H9 (cell line): ENCODE measurements at regions not wholly inside any gene's neighbourhood (a gene's known extent, or its start where the extent isn't known, plus 50 kb on each side); places are given as distances from the start of the nearest gene placed in this dataset.

ENCODE experiments used
- DNase-seq: peaks from one replicate; pipeline ENCODE4 v3.0.0-alpha.2; 2017
- H2AFZ ChIP-seq: one replicate; pipeline ENCODE4 v1.6.1; 2013; ENCODE audit warnings: mild to moderate bottlenecking, low read length, control low read depth, moderate library complexity
- H2AK5ac ChIP-seq: 2 replicates; pipeline ENCODE4 v1.6.1; 2013; ENCODE audit warnings: low read length, control low read depth, mixed read lengths; ENCODE audit not compliant: insufficient read length
- H2BK120ac ChIP-seq: one replicate; pipeline ENCODE4 v1.6.1; 2013; ENCODE audit warnings: low read depth, mild to moderate bottlenecking, low read length, control low read depth, inconsistent platforms; ENCODE audit not compliant: poor library complexity, severe bottlenecking
- H2BK12ac ChIP-seq: 2 replicates; pipeline ENCODE4 v1.6.1; 2013; ENCODE audit warnings: low read length, control low read depth, mixed read lengths, low read depth; ENCODE audit not compliant: insufficient read length
- H2BK15ac ChIP-seq: 2 replicates; pipeline ENCODE4 v1.6.1; 2013; ENCODE audit warnings: low read depth, low read length, control low read depth
- H2BK20ac ChIP-seq: one replicate; pipeline ENCODE4 v1.6.1; 2013; ENCODE audit warnings: low read depth, mild to moderate bottlenecking, low read length, control low read depth, inconsistent platforms; ENCODE audit not compliant: poor library complexity, severe bottlenecking
- H2BK5ac ChIP-seq: 2 replicates; pipeline ENCODE4 v1.6.1; 2013; ENCODE audit warnings: low read length, control low read depth, mixed read lengths; ENCODE audit not compliant: insufficient read length
- H3K14ac ChIP-seq: 2 replicates; pipeline ENCODE4 v1.6.1; 2013; ENCODE audit warnings: low read length, control low read depth; ENCODE audit not compliant: insufficient read depth
- H3K18ac ChIP-seq: 2 replicates; pipeline ENCODE4 v1.6.1; 2013; ENCODE audit warnings: low read depth, mild to moderate bottlenecking, mixed read lengths, low read length, control low read depth; ENCODE audit not compliant: insufficient read length
- H3K23ac ChIP-seq: 2 replicates; pipeline ENCODE4 v1.6.1; 2013; ENCODE audit warnings: low read length, control low read depth, mixed read lengths, low read depth; ENCODE audit not compliant: insufficient read length
- H3K23me2 ChIP-seq: 2 replicates; pipeline ENCODE4 v1.6.1; 2013; ENCODE audit warnings: low read depth, mild to moderate bottlenecking, mixed read lengths, low read length, control low read depth; ENCODE audit not compliant: insufficient read length, poor library complexity, severe bottlenecking
- H3K27ac ChIP-seq: 2 replicates; pipeline ENCODE4 v1.5.1; 2013; ENCODE audit warnings: low read length, control low read depth, mixed read lengths, low read depth; ENCODE audit not compliant: insufficient read length
- H3K27me3 ChIP-seq: 2 replicates; pipeline ENCODE4 v1.6.1; 2013; ENCODE audit warnings: low read length, control low read depth, inconsistent platforms; ENCODE audit not compliant: insufficient read depth
- H3K4ac ChIP-seq: 2 replicates; pipeline ENCODE4 v1.6.1; 2013; ENCODE audit warnings: low read depth, mild to moderate bottlenecking, control low read depth, inconsistent platforms, low read length, moderate library complexity
- H3K4me1 ChIP-seq: 2 replicates; pipeline ENCODE4 v1.6.1; 2013; ENCODE audit warnings: low read length, control low read depth, inconsistent platforms; ENCODE audit not compliant: insufficient read depth
- H3K4me2 ChIP-seq: 2 replicates; pipeline ENCODE4 v1.6.1; 2013; ENCODE audit warnings: low read length, control low read depth, mixed read lengths; ENCODE audit not compliant: insufficient read length, insufficient read depth
- H3K56ac ChIP-seq: 2 replicates; pipeline ENCODE4 v1.6.1; 2013; ENCODE audit warnings: low read depth, mild to moderate bottlenecking, mixed read lengths, low read length, control low read depth; ENCODE audit not compliant: insufficient read length
- H3K79me1 ChIP-seq: 2 replicates; pipeline ENCODE4 v1.6.1; 2013; ENCODE audit warnings: low read depth, mild to moderate bottlenecking, moderate library complexity, low read length, control low read depth, inconsistent platforms; ENCODE audit not compliant: insufficient read depth, poor library complexity, severe bottlenecking
- H3K79me2 ChIP-seq: 2 replicates; pipeline ENCODE4 v1.6.1; 2013; ENCODE audit warnings: low read length, control low read depth, inconsistent platforms; ENCODE audit not compliant: insufficient read depth
- H3K9ac ChIP-seq: 2 replicates; pipeline ENCODE4 v1.6.1; 2013; ENCODE audit warnings: low read length, control low read depth, mixed read lengths; ENCODE audit not compliant: insufficient read length; ENCODE audit errors: extremely low read depth
- H3K9me3 ChIP-seq: one replicate; pipeline ENCODE4 v1.6.1; 2013; ENCODE audit warnings: low read depth, low read length, inconsistent platforms; ENCODE audit not compliant: control insufficient read depth
- H3T11ph ChIP-seq: one replicate; pipeline ENCODE4 v1.6.1; 2013; ENCODE audit warnings: mild to moderate bottlenecking, low read length, control low read depth, inconsistent platforms
- H4K20me1 ChIP-seq: one replicate; pipeline ENCODE4 v1.6.1; 2013; ENCODE audit not compliant: control insufficient read depth, insufficient read length, insufficient read depth
- H4K5ac ChIP-seq: 2 replicates; pipeline ENCODE4 v1.6.1; 2013; ENCODE audit warnings: low read depth, mild to moderate bottlenecking, mixed read lengths, low read length, control low read depth; ENCODE audit not compliant: insufficient read length
- H4K8ac ChIP-seq: replicated peaks from 2 replicates; pipeline ENCODE4 v1.6.1; 2013; ENCODE audit warnings: low read length, control low read depth, mixed read lengths, low read depth; ENCODE audit not compliant: insufficient read length
- H4K91ac ChIP-seq: 2 replicates; pipeline ENCODE4 v1.6.1; 2013; ENCODE audit warnings: low read depth, mild to moderate bottlenecking, moderate library complexity, mixed read lengths, low read length, control low read depth; ENCODE audit not compliant: insufficient read length
- H3K27ac Mint-ChIP-seq, 3 experiments: 2 replicates in 2 of 3; 3 replicates in 1 of 3; pipeline ENCODE4 v1.8.0; 2020 to 2021; ENCODE audit warnings: mixed read lengths in 3 of 3, mild to moderate bottlenecking in 1 of 3, moderate library complexity in 1 of 3
- H3K27me3 Mint-ChIP-seq: 2 replicates; pipeline ENCODE4 v1.8.0; 2021; ENCODE audit warnings: low read depth, mild to moderate bottlenecking, moderate library complexity, mixed read lengths
- H3K36me3 Mint-ChIP-seq, 3 experiments: 2 replicates in 2 of 3; 3 replicates in 1 of 3; pipeline ENCODE4 v1.8.0; 2020 to 2021; ENCODE audit warnings: low read depth in 3 of 3, mixed read lengths in 3 of 3; ENCODE audit not compliant: insufficient read depth in 1 of 3
- H3K4me1 Mint-ChIP-seq, 2 experiments: 2 replicates each; pipeline ENCODE4 v1.8.0; 2020; ENCODE audit warnings: mixed read lengths in 2 of 2
- H3K4me3 Mint-ChIP-seq, 2 experiments: 2 replicates in 1 of 2; 3 replicates in 1 of 2; pipeline ENCODE4 v1.8.0; 2020 to 2021; ENCODE audit warnings: mild to moderate bottlenecking in 2 of 2, mixed read lengths in 2 of 2, moderate library complexity in 1 of 2
- H3K9me3 Mint-ChIP-seq, 2 experiments: 2 replicates in 1 of 2; 3 replicates in 1 of 2; pipeline ENCODE4 v1.8.0; 2020; ENCODE audit warnings: mild to moderate bottlenecking in 2 of 2, mixed read lengths in 2 of 2, moderate library complexity in 1 of 2
- WGBS: extraction: QIAGEN DNeasy Blood & Tissue Kit; methylation state at CpG from one replicate; pipeline ENCODE4 v1.1.7; 2013; ENCODE audit warnings: missing lambda C conversion rate, low lambda C conversion rate, mixed read lengths; ENCODE audit not compliant: insufficient read length; ENCODE audit errors: extremely low coverage; 5-methylcytosine and 5-hydroxymethylcytosine counted together
- TF ChIP-seq, protein P1 (sequence below): fragments of 200-600 bp; sonication (generic); conservative IDR thresholded peaks from 3 replicates; pipeline ENCODE4 v1.8.0; 2021; ENCODE audit warnings: antibody characterized with exemption, mild to moderate bottlenecking

DNA sequence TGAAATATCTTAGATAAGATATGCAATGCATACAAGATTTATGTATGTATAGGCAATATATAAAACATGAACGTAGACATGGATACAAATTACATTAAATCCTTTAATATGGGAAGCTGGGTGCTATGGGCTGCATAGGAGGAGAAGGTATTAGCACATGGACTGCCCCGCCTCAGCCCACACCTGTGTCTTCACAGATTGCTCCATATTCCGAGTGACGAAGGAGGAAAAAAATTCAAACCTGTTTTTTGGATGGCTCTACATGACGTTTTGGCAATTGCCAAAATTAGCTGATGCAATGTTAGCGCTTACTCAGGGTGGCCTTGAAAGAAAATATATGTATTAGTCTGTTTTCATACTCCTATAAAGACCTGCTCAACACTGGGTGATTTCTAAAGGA, 223.4 kb upstream of the SLCO3A1 start:
- Histone ChIP-seq H2BK12ac (no peak overlapping the region), H3K79me2 (no peaks in the 10 kb centered on the region), H3K23me2 (no peaks in the 10 kb centered on the region), H3K4me2 (no peak overlapping the region), H2BK15ac (no peak overlapping the region), H2AK5ac (no peak overlapping the region), H2BK5ac (no peak overlapping the region), H3K27ac (no peak overlapping the region), H3K9me3 (no peaks in the 10 kb centered on the region), H4K8ac (no peak overlapping the region), H3K14ac (no peak overlapping the region), H3K23ac (no peak overlapping the region), H3K9ac (no peak overlapping the region), H3K4ac (no peak overlapping the region), H4K5ac (no peak overlapping the region), H2BK20ac (no peak overlapping the region), H3K79me1 (no peaks in the 10 kb centered on the region), H4K91ac (no peak overlapping the region), H3T11ph (no peak overlapping the region), H2BK120ac (no peak overlapping the region), H2AFZ (no peak overlapping the region), H3K56ac (no peak overlapping the region), H3K18ac (no peak overlapping the region), H4K20me1 (peaks cover 2% of the 10 kb centered on the region), H3K27me3 (no peaks in the 10 kb centered on the region), H3K4me1 (no peaks in the 10 kb centered on the region; the same call in 1 of the 2 replicates)
- WGBS, result no CpG with 5 or more reads among the region's 6 CpGs
- H3K27me3 Mint-ChIP-seq, result no peaks in the 10 kb centered on the region
- peaks cover under 1 to 7% of the 10 kb centered on the region in 2 experiments; a peak in 2 of 4 replicates for H3K4me1 Mint-ChIP-seq
- no peak for DNase-seq
- TF ChIP-seq, protein P1, sequence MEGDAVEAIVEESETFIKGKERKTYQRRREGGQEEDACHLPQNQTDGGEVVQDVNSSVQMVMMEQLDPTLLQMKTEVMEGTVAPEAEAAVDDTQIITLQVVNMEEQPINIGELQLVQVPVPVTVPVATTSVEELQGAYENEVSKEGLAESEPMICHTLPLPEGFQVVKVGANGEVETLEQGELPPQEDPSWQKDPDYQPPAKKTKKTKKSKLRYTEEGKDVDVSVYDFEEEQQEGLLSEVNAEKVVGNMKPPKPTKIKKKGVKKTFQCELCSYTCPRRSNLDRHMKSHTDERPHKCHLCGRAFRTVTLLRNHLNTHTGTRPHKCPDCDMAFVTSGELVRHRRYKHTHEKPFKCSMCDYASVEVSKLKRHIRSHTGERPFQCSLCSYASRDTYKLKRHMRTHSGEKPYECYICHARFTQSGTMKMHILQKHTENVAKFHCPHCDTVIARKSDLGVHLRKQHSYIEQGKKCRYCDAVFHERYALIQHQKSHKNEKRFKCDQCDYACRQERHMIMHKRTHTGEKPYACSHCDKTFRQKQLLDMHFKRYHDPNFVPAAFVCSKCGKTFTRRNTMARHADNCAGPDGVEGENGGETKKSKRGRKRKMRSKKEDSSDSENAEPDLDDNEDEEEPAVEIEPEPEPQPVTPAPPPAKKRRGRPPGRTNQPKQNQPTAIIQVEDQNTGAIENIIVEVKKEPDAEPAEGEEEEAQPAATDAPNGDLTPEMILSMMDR, result no peak
- peaks cover 0 to 2% (median 0%) of the 10 kb centered on the region in 3 experiments; a peak in 2 of 7 replicates for H3K36me3 Mint-ChIP-seq
- H3K9me3 Mint-ChIP-seq, result peaks cover 2 to 3% of the 10 kb centered on the region in 2 experiments; a peak in 1 of 5 replicates
- no peak overlapping the region for H3K4me3 Mint-ChIP-seq
- 0 out of 7 replicates have a peak overlapping the region, but pooled peaks of 1 of the 3 experiments have one; percentile 9 for H3K27ac Mint-ChIP-seq
